Renal cortex interstitium (tissue), 11 donors: ENCODE measurements at regions not wholly inside any gene's neighbourhood (a gene's known extent, or its start where the extent isn't known, plus 50 kb on each side); places are given as distances from the start of the nearest gene placed in this dataset.

Experiments
- DNase-seq, 11 donors: peaks; one replicate each; pipeline ENCODE4 v3.0.0-alpha.2; 2013; ENCODE audit warnings: low read depth in 9 of 11, low spot score in 4 of 11; ENCODE audit errors: extremely low read depth in 1 of 11

GRCh38 chr10:85222300-85222699 lies 893.9 kb downstream of the CCSER2 start:
- DNase-seq, result no peak

- no peak for DNase-seq
Measured at GRCh38 chr10:85224366-85224940, 896.1 kb downstream of the CCSER2 start.

GRCh38 chr10:85225311-85225710 lies 896.9 kb downstream of the CCSER2 start:
- DNase-seq, result no peak

GRCh38 chr10:85226596-85226995 lies 898.2 kb downstream of the CCSER2 start:
- DNase-seq, result no peak

GRCh38 chr10:85228726-85229125 lies 900.3 kb downstream of the CCSER2 start:
- no peak for DNase-seq

- no peak for DNase-seq
Measured at GRCh38 chr10:85231534-85232270, 903.3 kb downstream of the CCSER2 start.

- DNase-seq, result peak in 4 of 11 donors; percentile 13 to 33 (median 17)
Measured at GRCh38 chr10:85235258-85235657, 906.9 kb downstream of the CCSER2 start.

- no peak for DNase-seq
Measured at GRCh38 chr10:85238676-85239075, 910.3 kb downstream of the CCSER2 start.

GRCh38 chr10:85250304-85250703 lies 921.9 kb downstream of the CCSER2 start:
- DNase-seq, result no peak

- DNase-seq, result no peak
Measured at GRCh38 chr10:85256481-85256880, 928.1 kb downstream of the CCSER2 start.

- no peak for DNase-seq
Measured at GRCh38 chr10:85259908-85260307, 931.5 kb downstream of the CCSER2 start.

GRCh38 chr10:85262992-85263391 lies 934.6 kb downstream of the CCSER2 start:
- no peak for DNase-seq

- DNase-seq, result no peak
Measured at GRCh38 chr10:85265121-85265520, 936.7 kb downstream of the CCSER2 start.

GRCh38 chr10:85266808-85267207 lies 938.4 kb downstream of the CCSER2 start:
- DNase-seq, result no peak

GRCh38 chr10:85280014-85280413 lies 951.6 kb downstream of the CCSER2 start:
- no peak for DNase-seq

GRCh38 chr10:85284778-85285770 lies 956.7 kb downstream of the CCSER2 start:
- DNase-seq, result peak in 7 of 11 donors; percentile 1 to 32 (median 7)

- no peak for DNase-seq
Measured at GRCh38 chr10:85293483-85293882, 965.1 kb downstream of the CCSER2 start.

GRCh38 chr10:85311613-85312337 lies 983.4 kb downstream of the CCSER2 start:
- DNase-seq, result no peak

- no peak for DNase-seq
Measured at GRCh38 chr10:85315657-85316056, 987.3 kb downstream of the CCSER2 start.
